PC-9 (cell line): ENCODE measurements at regions not wholly inside any gene's neighbourhood (a gene's known extent, or its start where the extent isn't known, plus 50 kb on each side); places are given as distances from the start of the nearest gene placed in this dataset.

ENCODE experiments used
- EZH2 ChIP-seq: fragments of 200-600 bp; sonication (generic); IDR thresholded peaks from 2 replicates; pipeline ENCODE4 v1.8.0; 2017; ENCODE audit warnings: antibody characterized with exemption, low read depth
- TF ChIP-seq, protein P1 (sequence below): fragments of 200-600 bp; sonication (generic); conservative IDR thresholded peaks from 2 replicates; pipeline ENCODE4 v1.6.1; 2017; ENCODE audit warnings: mixed run types, antibody characterized with exemption, mild to moderate bottlenecking, moderate library complexity

- TF ChIP-seq, protein P1, sequence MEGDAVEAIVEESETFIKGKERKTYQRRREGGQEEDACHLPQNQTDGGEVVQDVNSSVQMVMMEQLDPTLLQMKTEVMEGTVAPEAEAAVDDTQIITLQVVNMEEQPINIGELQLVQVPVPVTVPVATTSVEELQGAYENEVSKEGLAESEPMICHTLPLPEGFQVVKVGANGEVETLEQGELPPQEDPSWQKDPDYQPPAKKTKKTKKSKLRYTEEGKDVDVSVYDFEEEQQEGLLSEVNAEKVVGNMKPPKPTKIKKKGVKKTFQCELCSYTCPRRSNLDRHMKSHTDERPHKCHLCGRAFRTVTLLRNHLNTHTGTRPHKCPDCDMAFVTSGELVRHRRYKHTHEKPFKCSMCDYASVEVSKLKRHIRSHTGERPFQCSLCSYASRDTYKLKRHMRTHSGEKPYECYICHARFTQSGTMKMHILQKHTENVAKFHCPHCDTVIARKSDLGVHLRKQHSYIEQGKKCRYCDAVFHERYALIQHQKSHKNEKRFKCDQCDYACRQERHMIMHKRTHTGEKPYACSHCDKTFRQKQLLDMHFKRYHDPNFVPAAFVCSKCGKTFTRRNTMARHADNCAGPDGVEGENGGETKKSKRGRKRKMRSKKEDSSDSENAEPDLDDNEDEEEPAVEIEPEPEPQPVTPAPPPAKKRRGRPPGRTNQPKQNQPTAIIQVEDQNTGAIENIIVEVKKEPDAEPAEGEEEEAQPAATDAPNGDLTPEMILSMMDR, result no peak
- no peak for TF ChIP-seq EZH2
These were observed 723.9 kb downstream of the KHDRBS2 start for GRCh38 chr6:61562098-61562497.
